ENCODE measurements at regions not wholly inside any gene's neighbourhood (a gene's known extent, or its start where the extent isn't known, plus 50 kb on each side); places are given as distances from the start of the nearest gene placed in this dataset.

- no peak for TF ChIP-seq CTCF (IDR thresholded peaks at IDR 0.05)
- Histone ChIP-seq H3K4me3 (ENCODE audit: low read length) (no peak overlapping the region), H3K4me1 (ENCODE audit: control insufficient read depth, insufficient read depth, low read length) (no peaks in the 10 kb centered on the region), H3K36me3 (ENCODE audit: control insufficient read depth, insufficient read depth, low read length) (no peaks in the 10 kb centered on the region), H3K27ac (ENCODE audit: low read length) (no peak overlapping the region), H3K27me3 (ENCODE audit: control insufficient read depth, insufficient read depth, low read length) (no peaks in the 10 kb centered on the region), H3K9me3 (ENCODE audit: control insufficient read depth, insufficient read depth, low read length) (no peaks in the 10 kb centered on the region)
- Mint-ChIP-seq H3K4me3 (no peak overlapping the region), H3K27ac (no peak overlapping the region), H3K27me3 (ENCODE audit: low read depth in 2 of 2) (peaks cover 17 to 18% of the 10 kb centered on the region in 2 donors), H3K9me3 (no peaks in the 10 kb centered on the region), H3K36me3 (no peaks in the 10 kb centered on the region), H3K4me1 (peaks cover 0 to 4% of the 10 kb centered on the region in 2 donors)
- ATAC-seq (no peak), DNase-seq (no peak)
- intact Hi-C loops (cut with micrococcal nuclease): no loop called here
- WGBS (ENCODE audit: insufficient coverage): 94% methylated on average over 4 of the region's 4 CpGs
Measured at GRCh38 chr10:14453593-14453992, 122.9 kb upstream of the FRMD4A start.

- WGBS (ENCODE audit: insufficient coverage): 100% methylated on average over 5 of the region's 6 CpGs
- H3K27ac Mint-ChIP-seq: no peak overlapping the region
- no peaks in the 10 kb centered on the region for H3K36me3 Mint-ChIP-seq
- H3K4me3 Mint-ChIP-seq: no peak overlapping the region
- H3K4me1 ChIP-seq (ENCODE audit: control insufficient read depth, insufficient read depth, low read length): no peaks in the 10 kb centered on the region
- TF ChIP-seq CTCF (IDR thresholded peaks at IDR 0.05): no peak
- ATAC-seq (no peak), DNase-seq (no peak)
- intact Hi-C loops (cut with micrococcal nuclease): no loop called here
- no peaks in the 10 kb centered on the region for H3K9me3 ChIP-seq (ENCODE audit: control insufficient read depth, insufficient read depth, low read length)
- peaks cover 10 to 17% of the 10 kb centered on the region in 2 donors for H3K27me3 Mint-ChIP-seq (ENCODE audit: low read depth in 2 of 2)
- no peaks in the 10 kb centered on the region for H3K27me3 ChIP-seq (ENCODE audit: control insufficient read depth, insufficient read depth, low read length)
- no peak overlapping the region for H3K27ac ChIP-seq (ENCODE audit: low read length)
- no peaks in the 10 kb centered on the region for H3K4me1 Mint-ChIP-seq
- no peaks in the 10 kb centered on the region for H3K36me3 ChIP-seq (ENCODE audit: control insufficient read depth, insufficient read depth, low read length)
- H3K9me3 Mint-ChIP-seq: no peaks in the 10 kb centered on the region
- no peak overlapping the region for H3K4me3 ChIP-seq (ENCODE audit: low read length)
Measured at GRCh38 chr10:14451341-14451740, 120.6 kb upstream of the FRMD4A start.

- DNase-seq (no peak), ATAC-seq (no peak)
- Mint-ChIP-seq H3K9me3 (no peaks in the 10 kb centered on the region), H3K4me1 (no peaks in the 10 kb centered on the region), H3K27ac (no peak overlapping the region), H3K27me3 (ENCODE audit: low read depth in 2 of 2) (peaks cover 10 to 24% of the 10 kb centered on the region in 2 donors), H3K36me3 (no peaks in the 10 kb centered on the region), H3K4me3 (no peak overlapping the region)
- intact Hi-C loops (cut with micrococcal nuclease): no loop called here
- no peak overlapping the region for H3K27ac ChIP-seq (ENCODE audit: low read length)
- H3K27me3 ChIP-seq (ENCODE audit: control insufficient read depth, insufficient read depth, low read length): peaks cover 1% of the 10 kb centered on the region
- H3K4me3 ChIP-seq (ENCODE audit: low read length): no peak overlapping the region
- H3K9me3 ChIP-seq (ENCODE audit: control insufficient read depth, insufficient read depth, low read length): no peaks in the 10 kb centered on the region
- no peaks in the 10 kb centered on the region for H3K36me3 ChIP-seq (ENCODE audit: control insufficient read depth, insufficient read depth, low read length)
- TF ChIP-seq CTCF (IDR thresholded peaks at IDR 0.05): no peak
- no peaks in the 10 kb centered on the region for H3K4me1 ChIP-seq (ENCODE audit: control insufficient read depth, insufficient read depth, low read length)
- WGBS (ENCODE audit: insufficient coverage): 95% methylated on average over 3 of the region's 3 CpGs
Measured at GRCh38 chr10:14450041-14450491, 119.3 kb upstream of the FRMD4A start.

GRCh38 chr10:14449293-14449815 lies 118.6 kb upstream of the FRMD4A start:
- H3K4me3 ChIP-seq (ENCODE audit: low read length): no peak overlapping the region
- H3K27ac ChIP-seq (ENCODE audit: low read length): no peak overlapping the region
- H3K9me3 ChIP-seq (ENCODE audit: control insufficient read depth, insufficient read depth, low read length): no peaks in the 10 kb centered on the region
- no peak for TF ChIP-seq CTCF (IDR thresholded peaks at IDR 0.05)
- H3K27me3 ChIP-seq (ENCODE audit: control insufficient read depth, insufficient read depth, low read length): peaks cover 2% of the 10 kb centered on the region
- no peaks in the 10 kb centered on the region for H3K4me1 ChIP-seq (ENCODE audit: control insufficient read depth, insufficient read depth, low read length)
- no peaks in the 10 kb centered on the region for H3K4me1 Mint-ChIP-seq
- no peak overlapping the region for H3K4me3 Mint-ChIP-seq
- no peak overlapping the region for H3K27ac Mint-ChIP-seq
- peaks cover 10 to 27% of the 10 kb centered on the region in 2 donors for H3K27me3 Mint-ChIP-seq (ENCODE audit: low read depth in 2 of 2)
- no peaks in the 10 kb centered on the region for H3K9me3 Mint-ChIP-seq
- intact Hi-C loops (cut with micrococcal nuclease): no loop called here
- no peaks in the 10 kb centered on the region for H3K36me3 Mint-ChIP-seq
- no peak for DNase-seq
- H3K36me3 ChIP-seq (ENCODE audit: control insufficient read depth, insufficient read depth, low read length): no peaks in the 10 kb centered on the region
- WGBS (ENCODE audit: insufficient coverage): 94% methylated on average over 3 of the region's 3 CpGs
- ATAC-seq: peak in 1 of 3 donors; percentile 24
